Activated CD8-positive, alpha-beta memory T cell treated with anti-CD3 and anti-CD28 coated beads, Interleukin-2, amount 50 U/mL, for 4 hours (primary cell): ENCODE measurements at regions not wholly inside any gene's neighbourhood (a gene's known extent, or its start where the extent isn't known, plus 50 kb on each side); places are given as distances from the start of the nearest gene placed in this dataset.
"Not testable (repeated sequence)": the region's sequence is repeated elsewhere in the genome, so short reads cannot be mapped to it uniquely, and the experiment has no call there.

ENCODE experiments used
- DNase-seq: peaks from one replicate; pipeline ENCODE4 v3.0.0-alpha.2; 2020

- DNase-seq = no peak
Observed at GRCh38 chr6:113744861-113745260, 112.3 kb upstream of the MARCKS start.

- no peak for DNase-seq
Observed at GRCh38 chr6:113750151-113750855, 106.8 kb upstream of the MARCKS start.

GRCh38 chr6:113754291-113754690, 102.9 kb upstream of the MARCKS start:
- DNase-seq = no peak

- DNase-seq = no peak
Observed at GRCh38 chr6:113755449-113756289, 101.5 kb upstream of the MARCKS start.

- DNase-seq = no peak
Observed at GRCh38 chr6:113756290-113756665, 100.9 kb upstream of the MARCKS start.

GRCh38 chr6:113758214-113758613, 98.9 kb upstream of the MARCKS start:
- no peak for DNase-seq

- DNase-seq = no peak
Observed at GRCh38 chr6:113758826-113759574, 98.1 kb upstream of the MARCKS start.

GRCh38 chr6:113762641-113763040, 94.5 kb upstream of the MARCKS start:
- DNase-seq = no peak

- no peak for DNase-seq
Observed at GRCh38 chr6:113763311-113763766, 93.8 kb upstream of the MARCKS start.

GRCh38 chr6:113763876-113764275, 93.3 kb upstream of the MARCKS start:
- DNase-seq = no peak

GRCh38 chr6:113765909-113766308, 91.2 kb upstream of the MARCKS start:
- no peak for DNase-seq

GRCh38 chr6:113767985-113768384, 89.2 kb upstream of the MARCKS start:
- no peak for DNase-seq

GRCh38 chr6:113772961-113773360, 84.2 kb upstream of the MARCKS start:
- no peak for DNase-seq

GRCh38 chr6:113774127-113774825, 82.9 kb upstream of the MARCKS start:
- DNase-seq = no peak

- DNase-seq = no peak
Observed at GRCh38 chr6:113776998-113777397, 80.1 kb upstream of the MARCKS start.

- no peak for DNase-seq
Observed at GRCh38 chr6:113777601-113778000, 79.5 kb upstream of the MARCKS start.

GRCh38 chr6:113779656-113780055, 77.5 kb upstream of the MARCKS start:
- no peak for DNase-seq

GRCh38 chr6:113782636-113783035, 74.5 kb upstream of the MARCKS start:
- no peak for DNase-seq

- no peak for DNase-seq
Observed at GRCh38 chr6:113786168-113786567, 71.0 kb upstream of the MARCKS start.

GRCh38 chr6:113788586-113788985, 68.6 kb upstream of the MARCKS start:
- no peak for DNase-seq

GRCh38 chr6:113791225-113791624, 65.9 kb upstream of the MARCKS start:
- DNase-seq = not testable (repeated sequence)

GRCh38 chr6:113795371-113795770, 61.8 kb upstream of the MARCKS start:
- not testable (repeated sequence) for DNase-seq

- DNase-seq = no peak
Observed at GRCh38 chr6:113796038-113796437, 61.1 kb upstream of the MARCKS start.
